IMR-90 (cell line): ENCODE measurements at regions not wholly inside any gene's neighbourhood (a gene's known extent, or its start where the extent isn't known, plus 50 kb on each side); places are given as distances from the start of the nearest gene placed in this dataset.

Source experiments
- ATAC-seq: fragments of 200-7000 bp; cut with Tn5 transposase; 2 replicates; pipeline ENCODE4 v1.9.1; 2020; ENCODE audit warnings: low read depth, mild to moderate bottlenecking, moderate library complexity
- BruUV-seq: library from RNA; stranded (reverse); fragments of 400-500 nt; replicated peaks from 2 replicates; lab custom pipeline; 2021; lab: Mats Ljungman, UMichigan
- CTCF ChIA-PET: fragments of 300-600 bp; formaldehyde crosslinking; extraction: SDS; loops from one replicate; lab custom pipeline; 2021; ENCODE audit warnings: antibody characterized with exemption; lab: Yijun Ruan, JAX
- POLR2A ChIA-PET: fragments of 300-600 bp; sonication (Branson Sonifier 250); formaldehyde crosslinking; loops from one replicate; lab custom pipeline; 2022; ENCODE audit warnings: antibody characterized with exemption; ENCODE audit not compliant: unreplicated experiment; lab: Charles Lee
- DNase-seq: peaks from one replicate; pipeline ENCODE4 v3.0.0; 2013
- H2AFZ ChIP-seq: replicated peaks from 2 replicates; pipeline ENCODE3; 2013; ENCODE audit warnings: low read length, mild to moderate bottlenecking; ENCODE audit not compliant: poor library complexity
- H2AK5ac ChIP-seq: 2 replicates; pipeline ENCODE4 v1.6.1; 2013; ENCODE audit warnings: low read depth, low read length, inconsistent platforms
- H2AK9ac ChIP-seq: replicated peaks from 2 replicates; pipeline ENCODE3; 2013; ENCODE audit warnings: mild to moderate bottlenecking, low read depth, low read length, moderate library complexity; ENCODE audit not compliant: poor library complexity
- H2BK120ac ChIP-seq: 2 replicates; pipeline ENCODE4 v1.6.1; 2013; ENCODE audit warnings: low read depth, low read length, inconsistent platforms
- H2BK15ac ChIP-seq: 3 replicates; pipeline ENCODE4 v1.6.1; 2013; ENCODE audit warnings: low read depth, low read length, inconsistent platforms
- H2BK20ac ChIP-seq: 2 replicates; pipeline ENCODE4 v1.6.1; 2013; ENCODE audit warnings: low read depth, mild to moderate bottlenecking, inconsistent platforms, low read length, moderate library complexity
- H2BK5ac ChIP-seq: 2 replicates; pipeline ENCODE4 v1.6.1; 2013; ENCODE audit warnings: mild to moderate bottlenecking, low read depth, low read length, inconsistent platforms; ENCODE audit not compliant: poor library complexity, severe bottlenecking
- H3K14ac ChIP-seq: replicated peaks from 2 replicates; pipeline ENCODE4 v1.6.1; 2013; ENCODE audit warnings: low read depth, low read length, inconsistent platforms
- H3K18ac ChIP-seq: 2 replicates; pipeline ENCODE4 v1.6.1; 2013; ENCODE audit warnings: low read depth, low read length, control low read depth
- H3K23ac ChIP-seq: 2 replicates; pipeline ENCODE4 v1.6.1; 2013; ENCODE audit warnings: low read depth, low read length, inconsistent platforms
- H3K27ac ChIP-seq: 2 replicates; pipeline ENCODE4 v1.5.1; 2013; ENCODE audit warnings: mild to moderate bottlenecking, control low read depth, low read length; ENCODE audit not compliant: insufficient read depth
- H3K27me3 ChIP-seq: 2 replicates; pipeline ENCODE4 v1.6.1; 2013; ENCODE audit warnings: low read length; ENCODE audit not compliant: control insufficient read depth, insufficient read depth
- H3K36me3 ChIP-seq: 2 replicates; pipeline ENCODE4 v1.6.1; 2013; ENCODE audit warnings: low read length, mixed read lengths; ENCODE audit not compliant: control insufficient read depth, insufficient read depth
- H3K4ac ChIP-seq: 2 replicates; pipeline ENCODE4 v1.6.1; 2013; ENCODE audit warnings: low read depth, low read length, inconsistent platforms
- H3K4me1 ChIP-seq: 2 replicates; pipeline ENCODE4 v1.6.1; 2013; ENCODE audit warnings: low read length, mixed read lengths; ENCODE audit not compliant: control insufficient read depth, insufficient read depth
- H3K4me2 ChIP-seq: 2 replicates; pipeline ENCODE4 v1.6.1; 2013; ENCODE audit warnings: low read depth, mild to moderate bottlenecking, control low read depth, low read length, moderate library complexity
- H3K4me3 ChIP-seq: 2 replicates; pipeline ENCODE4 v1.5.1; 2013; ENCODE audit warnings: low read depth, mild to moderate bottlenecking, control low read depth, low read length, moderate library complexity; ENCODE audit not compliant: insufficient read depth
- H3K56ac ChIP-seq: 2 replicates; pipeline ENCODE4 v1.6.1; 2013; ENCODE audit warnings: low read length, inconsistent platforms; ENCODE audit not compliant: insufficient read depth; ENCODE audit errors: extremely low read depth
- H3K79me1 ChIP-seq, 2 experiments: 2 replicates each; pipeline ENCODE4 v1.6.1; 2013; ENCODE audit warnings: low read length in 2 of 2, inconsistent platforms in 1 of 2, low read depth in 1 of 2
- H3K9ac ChIP-seq: 2 replicates; pipeline ENCODE4 v1.6.1; 2013; ENCODE audit warnings: low read depth, low read length, control low read depth
- H3K9me1 ChIP-seq: 2 replicates; pipeline ENCODE4 v1.6.1; 2013; ENCODE audit warnings: low read length, inconsistent platforms; ENCODE audit not compliant: insufficient read depth
- H3K9me3 ChIP-seq: 2 replicates; pipeline ENCODE4 v1.6.1; 2013; ENCODE audit warnings: low read length; ENCODE audit not compliant: control insufficient read depth, insufficient read depth
- H4K20me1 ChIP-seq: 2 replicates; pipeline ENCODE4 v1.6.1; 2013; ENCODE audit warnings: low read length, inconsistent platforms; ENCODE audit not compliant: insufficient read depth
- H4K5ac ChIP-seq: 2 replicates; pipeline ENCODE4 v1.6.1; 2013; ENCODE audit warnings: mild to moderate bottlenecking, low read depth, low read length, control low read depth
- H4K8ac ChIP-seq, 2 experiments: 2 replicates each; pipeline ENCODE4 v1.6.1; 2013; ENCODE audit warnings: low read depth in 2 of 2, low read length in 2 of 2, control low read depth in 1 of 2, inconsistent platforms in 1 of 2
- H4K91ac ChIP-seq: 2 replicates; pipeline ENCODE4 v1.6.1; 2013; ENCODE audit warnings: low read depth, low read length, inconsistent platforms; ENCODE audit not compliant: insufficient read depth
- BHLHE40 ChIP-seq: fragments of 150-350 bp; IDR thresholded peaks from 2 replicates; pipeline ENCODE4 v1.6.1; 2016; ENCODE audit warnings: mild to moderate bottlenecking, low read depth, low read length
- CEBPB ChIP-seq: IDR thresholded peaks from 2 replicates; pipeline ENCODE4 v1.6.1; 2012; ENCODE audit warnings: low read depth, low read length, improper control_type of control experiment
- CHD1 ChIP-seq: IDR thresholded peaks from 2 replicates; pipeline ENCODE4 v1.6.1; 2012; ENCODE audit warnings: low read depth, low read length, improper control_type of control experiment
- FOS ChIP-seq: fragments of 150-350 bp; IDR thresholded peaks from 2 replicates; pipeline ENCODE4 v1.6.1; 2016; ENCODE audit warnings: low read depth, low read length
- MAFK ChIP-seq: IDR thresholded peaks from 2 replicates; pipeline ENCODE4 v1.6.1; 2012; ENCODE audit warnings: low read depth, low read length, improper control_type of control experiment
- MAZ ChIP-seq: IDR thresholded peaks from 2 replicates; pipeline ENCODE4 v1.6.1; 2012; ENCODE audit warnings: low read depth, mild to moderate bottlenecking, low read length, improper control_type of control experiment, moderate library complexity, borderline replicate concordance
- MXI1 ChIP-seq: IDR thresholded peaks from 2 replicates; pipeline ENCODE4 v1.6.1; 2012; ENCODE audit warnings: low read depth, mild to moderate bottlenecking, low read length, moderate library complexity, borderline replicate concordance
- NFE2L2 ChIP-seq: fragments of 150-350 bp; IDR thresholded peaks from 2 replicates; pipeline ENCODE4 v1.6.1; 2016; ENCODE audit warnings: low read depth, mild to moderate bottlenecking, low read length
- POLR2A ChIP-seq: IDR thresholded peaks from 2 replicates; pipeline ENCODE4 v1.6.1; 2012; ENCODE audit warnings: mild to moderate bottlenecking, low read depth, low read length
- RAD21 ChIP-seq: IDR thresholded peaks from 2 replicates; pipeline ENCODE4 v1.6.1; 2012; ENCODE audit warnings: low read length, improper control_type of control experiment
- RCOR1 ChIP-seq: IDR thresholded peaks from 2 replicates; pipeline ENCODE4 v1.6.1; 2012; ENCODE audit warnings: mild to moderate bottlenecking, low read length, improper control_type of control experiment; ENCODE audit not compliant: insufficient replicate concordance
- RFX5 ChIP-seq: IDR thresholded peaks from 2 replicates; pipeline ENCODE4 v1.8.0; 2012; ENCODE audit warnings: low read depth, mild to moderate bottlenecking, low read length, moderate library complexity
- SMC3 ChIP-seq: fragments of 150-350 bp; IDR thresholded peaks from 2 replicates; pipeline ENCODE4 v1.6.1; 2016; ENCODE audit warnings: low read depth, mild to moderate bottlenecking, antibody characterized with exemption, low read length, moderate library complexity
- USF2 ChIP-seq: fragments of 150-350 bp; IDR thresholded peaks from 2 replicates; pipeline ENCODE4 v1.6.1; 2017; ENCODE audit warnings: mild to moderate bottlenecking, antibody characterized with exemption, low read length, low read depth
- WGBS, 2 experiments: methylation state at CpG; one replicate each; pipeline versions ENCODE4 v1.1.5 to v1.1.7; 2013; ENCODE audit warnings: missing lambda C conversion rate in 2 of 2; ENCODE audit not compliant: insufficient read length in 1 of 2; ENCODE audit errors: extremely low coverage in 2 of 2; 5-methylcytosine and 5-hydroxymethylcytosine counted together
- dilution Hi-C: fragments of 300-500 bp; cut with HindIII; formaldehyde crosslinking; loops from one replicate; pipeline ENCODE4 v1.14.3; 2018; ENCODE audit warnings: low sequenced_read_pairs; ENCODE audit not compliant: unreplicated experiment
- in situ Hi-C: fragments of 300-500 bp; cut with MboI; formaldehyde crosslinking; loops from 3 replicates; pipeline ENCODE4 v1.14.3; 2019; ENCODE audit warnings: low sequenced_read_pairs, inconsistent platforms, mixed read lengths
- intact Hi-C: fragments of 100-400 bp; cut with micrococcal nuclease; formaldehyde crosslinking; loops from 2 replicates; pipeline ENCODE4 v1.10.0; 2022
- TF ChIP-seq, protein P1 (sequence below): conservative IDR thresholded peaks from 2 replicates; pipeline ENCODE4 v1.5.1; 2012; ENCODE audit warnings: mild to moderate bottlenecking, low read depth, low read length, improper control_type of control experiment

DNA sequence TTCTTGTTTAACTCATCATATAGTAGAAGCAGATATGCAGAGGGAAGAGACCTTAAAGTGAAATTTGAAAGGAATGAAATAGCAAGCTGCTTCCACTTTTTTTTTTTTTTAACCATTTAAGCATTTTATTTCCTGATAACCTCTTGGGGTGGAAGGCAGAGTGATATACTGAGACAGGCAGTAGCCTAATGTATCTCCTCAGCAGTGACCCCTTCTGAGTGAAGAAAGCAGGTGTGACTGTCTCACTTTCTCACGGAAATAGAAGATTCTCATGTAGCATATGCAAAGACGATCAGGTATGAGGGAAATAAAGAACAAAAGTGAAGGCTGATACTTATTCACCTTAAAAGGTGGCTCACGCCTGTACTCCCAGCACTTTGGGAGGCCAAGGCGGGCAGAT, 187.1 kb upstream of the STXBP5 start:
- no peak overlapping the region for H4K91ac ChIP-seq
- 80% methylated on average over 1 of the region's 4 CpGs; no CpG with 5 or more reads in 1 of the 2 experiments for WGBS, 2 experiments
- H3K23ac ChIP-seq, result no peak overlapping the region
- H4K5ac ChIP-seq, result no peak overlapping the region
- no TSS peak for BruUV-seq
- H2BK20ac ChIP-seq, result no peak overlapping the region
- no peaks in the 10 kb centered on the region for H3K9me1 ChIP-seq
- H2AFZ ChIP-seq, result no peak overlapping the region
- H3K56ac ChIP-seq, result no peak overlapping the region
- no peak for TF ChIP-seq MAZ
- TF ChIP-seq MXI1, result no peak
- no peak for TF ChIP-seq NFE2L2
- no peak for TF ChIP-seq RCOR1
- TF ChIP-seq BHLHE40, result no peak
- no peak for TF ChIP-seq CHD1
- no peak for TF ChIP-seq RAD21
- TF ChIP-seq POLR2A, result no peak
- no peak for TF ChIP-seq CEBPB
- TF ChIP-seq RFX5, result no peak
- TF ChIP-seq USF2, result no peak
- no peak for TF ChIP-seq SMC3
- TF ChIP-seq MAFK, result no peak
- TF ChIP-seq, protein P1, sequence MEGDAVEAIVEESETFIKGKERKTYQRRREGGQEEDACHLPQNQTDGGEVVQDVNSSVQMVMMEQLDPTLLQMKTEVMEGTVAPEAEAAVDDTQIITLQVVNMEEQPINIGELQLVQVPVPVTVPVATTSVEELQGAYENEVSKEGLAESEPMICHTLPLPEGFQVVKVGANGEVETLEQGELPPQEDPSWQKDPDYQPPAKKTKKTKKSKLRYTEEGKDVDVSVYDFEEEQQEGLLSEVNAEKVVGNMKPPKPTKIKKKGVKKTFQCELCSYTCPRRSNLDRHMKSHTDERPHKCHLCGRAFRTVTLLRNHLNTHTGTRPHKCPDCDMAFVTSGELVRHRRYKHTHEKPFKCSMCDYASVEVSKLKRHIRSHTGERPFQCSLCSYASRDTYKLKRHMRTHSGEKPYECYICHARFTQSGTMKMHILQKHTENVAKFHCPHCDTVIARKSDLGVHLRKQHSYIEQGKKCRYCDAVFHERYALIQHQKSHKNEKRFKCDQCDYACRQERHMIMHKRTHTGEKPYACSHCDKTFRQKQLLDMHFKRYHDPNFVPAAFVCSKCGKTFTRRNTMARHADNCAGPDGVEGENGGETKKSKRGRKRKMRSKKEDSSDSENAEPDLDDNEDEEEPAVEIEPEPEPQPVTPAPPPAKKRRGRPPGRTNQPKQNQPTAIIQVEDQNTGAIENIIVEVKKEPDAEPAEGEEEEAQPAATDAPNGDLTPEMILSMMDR, result no peak
- no peak for TF ChIP-seq FOS
- dilution Hi-C loops (no loop called here), intact Hi-C loops (no loop called here), in situ Hi-C loops (no loop called here)
- H4K20me1 ChIP-seq, result no peaks in the 10 kb centered on the region
- H3K14ac ChIP-seq, result no peak overlapping the region
- no peak overlapping the region for H2BK120ac ChIP-seq
- H3K18ac ChIP-seq, result no peak overlapping the region
- H4K8ac ChIP-seq, result no peak overlapping the region
- no peaks in the 10 kb centered on the region for H3K36me3 ChIP-seq
- H3K4me1 ChIP-seq, result no peaks in the 10 kb centered on the region
- ATAC-seq (no peak), DNase-seq (no peak)
- no peaks in the 10 kb centered on the region for H3K27me3 ChIP-seq
- no peak overlapping the region for H2BK15ac ChIP-seq
- no peak overlapping the region for H2BK5ac ChIP-seq
- H3K4me3 ChIP-seq, result no peak overlapping the region
- H3K79me1 ChIP-seq, result no peaks in the 10 kb centered on the region
- H3K4me2 ChIP-seq, result no peak overlapping the region
- ChIA-PET CTCF (interaction anchor here (0.6 kb wide), 1 partner anchor 38 kb away, joined by 3 read pairs; no protein-coding TSS in a partner anchor), POLR2A (no interaction called here)
- H3K9ac ChIP-seq, result no peak overlapping the region
- no peak overlapping the region for H2AK5ac ChIP-seq
- no peak overlapping the region for H3K27ac ChIP-seq
- H2AK9ac ChIP-seq, result no peak overlapping the region
- H3K4ac ChIP-seq, result no peak overlapping the region
- no peaks in the 10 kb centered on the region for H3K9me3 ChIP-seq
